GM21515 (cell line): ENCODE measurements at regions not wholly inside any gene's neighbourhood (a gene's known extent, or its start where the extent isn't known, plus 50 kb on each side); places are given as distances from the start of the nearest gene placed in this dataset.
"Not testable (repeated sequence)": the region's sequence is repeated elsewhere in the genome, so short reads cannot be mapped to it uniquely, and the experiment has no call there.

ENCODE experiments used
- ATAC-seq: cut with Tn5 transposase; IDR thresholded peaks from one replicate; pipeline ENCODE4 v1.9.1; 2021; ENCODE audit not compliant: unreplicated experiment

DNA sequence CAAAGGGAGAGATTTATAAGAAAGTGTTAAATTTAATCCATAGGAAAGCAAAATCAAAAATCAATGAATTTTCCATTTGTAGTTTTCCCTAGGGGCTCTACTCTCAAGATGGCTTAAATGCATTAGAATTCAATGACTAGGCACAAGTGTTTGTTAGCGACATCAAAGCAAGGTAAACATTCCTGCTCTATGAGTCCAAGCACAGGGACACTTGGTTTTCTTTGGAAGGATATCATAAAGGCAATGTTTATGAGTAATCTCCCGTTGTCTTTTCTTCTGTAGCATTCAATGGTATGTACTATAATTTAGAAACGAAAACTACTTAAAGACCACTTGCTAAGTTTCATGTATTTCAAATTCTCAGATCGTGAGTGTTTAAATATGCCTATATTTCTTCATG, 54.8 kb upstream of the ZNF717 start:
- ATAC-seq: not testable (repeated sequence)

DNA sequence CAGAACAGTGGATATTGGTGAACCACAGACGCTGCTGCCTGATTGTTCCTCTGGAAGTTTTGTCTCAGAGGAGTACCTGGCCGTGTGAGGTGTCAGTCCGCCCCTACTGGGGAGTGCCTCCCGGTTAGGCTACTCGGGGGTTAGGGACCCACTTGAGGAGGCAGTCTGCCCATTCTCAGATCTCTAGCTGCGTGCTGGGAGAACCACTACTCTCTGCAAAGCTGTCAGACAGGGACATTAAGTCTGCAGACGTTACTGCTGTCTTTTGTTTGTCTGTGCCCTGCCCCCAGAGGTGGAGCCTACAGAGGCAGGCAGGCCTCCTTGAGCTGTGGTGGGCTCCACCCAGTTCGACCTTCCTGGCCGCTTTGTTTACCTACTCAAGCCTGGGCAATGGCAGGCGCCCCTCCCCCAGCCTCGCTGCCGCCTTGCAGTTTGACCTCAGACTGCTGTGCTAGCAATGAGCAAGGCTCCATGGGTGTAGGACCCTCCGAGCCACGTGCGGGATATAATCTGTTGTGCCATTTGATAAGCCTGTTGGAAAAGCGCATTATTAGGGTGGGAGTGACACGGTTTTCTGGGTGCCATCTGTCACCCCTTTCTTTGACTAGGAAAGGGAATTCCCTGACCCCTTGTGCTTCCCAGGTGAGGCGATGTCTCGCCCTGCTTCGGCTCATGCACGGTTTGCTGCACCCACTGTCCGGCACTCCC, 65.1 kb upstream of the ZNF717 start:
- ATAC-seq: not testable (repeated sequence)

DNA sequence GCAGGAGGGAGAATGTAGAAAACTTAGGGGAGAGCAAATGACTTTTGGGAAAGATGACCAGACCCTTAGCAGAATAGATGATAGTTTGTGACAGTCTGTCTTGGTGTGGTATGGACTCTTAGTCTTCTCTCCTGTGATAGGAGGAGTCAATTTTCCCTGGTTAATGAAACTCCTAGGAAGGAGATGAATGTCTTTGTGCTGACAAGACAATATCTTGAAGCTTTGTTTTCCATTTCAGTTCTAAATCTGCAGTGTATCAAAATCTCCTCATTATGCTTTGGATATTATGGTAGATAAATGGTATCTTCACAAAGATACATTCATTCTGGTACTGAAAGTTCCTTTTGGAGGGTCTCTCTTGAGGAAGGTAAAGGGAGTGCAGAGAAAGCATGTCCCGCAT, 77.8 kb upstream of the ZNF717 start:
- no peak for ATAC-seq

DNA sequence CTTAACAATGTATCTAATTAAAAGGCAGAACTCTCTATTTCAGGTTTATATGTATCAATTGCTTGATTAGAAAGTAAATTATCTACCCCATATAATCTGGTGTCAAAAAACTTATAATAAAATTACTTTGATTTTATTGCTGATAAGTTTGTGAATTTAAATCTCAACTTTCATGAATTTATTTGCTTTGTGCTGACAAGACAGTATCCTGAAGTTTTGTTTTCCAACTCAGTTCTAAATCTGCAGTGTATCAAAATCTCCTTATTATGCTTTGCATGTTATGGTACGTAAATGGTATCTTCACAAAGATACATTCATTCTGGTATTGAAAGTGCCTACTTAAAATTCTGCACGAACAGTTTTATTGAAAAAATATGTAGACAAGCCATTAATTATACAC, 78.5 kb upstream of the ZNF717 start:
- ATAC-seq: no peak

DNA sequence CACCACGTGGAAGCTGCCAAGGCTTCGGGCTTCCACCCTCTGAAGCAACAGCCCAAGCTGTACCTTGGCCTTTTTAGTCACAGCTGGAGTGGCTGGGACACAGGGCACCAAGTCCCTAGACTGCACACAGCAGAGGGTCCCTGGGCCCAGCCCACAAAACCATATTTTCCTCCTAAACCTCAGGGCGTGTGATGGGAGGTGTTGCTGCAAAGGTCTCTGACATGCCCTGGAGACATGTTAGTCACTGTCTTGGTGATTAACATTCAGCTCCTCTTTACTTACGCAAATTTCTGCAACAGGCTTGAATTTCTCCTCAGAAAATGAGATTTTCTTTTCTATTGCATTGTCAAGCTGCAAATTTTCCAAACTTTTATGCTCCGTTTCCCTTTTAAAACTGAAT, 98.4 kb upstream of the ZNF717 start:
- ATAC-seq: not testable (repeated sequence)

DNA sequence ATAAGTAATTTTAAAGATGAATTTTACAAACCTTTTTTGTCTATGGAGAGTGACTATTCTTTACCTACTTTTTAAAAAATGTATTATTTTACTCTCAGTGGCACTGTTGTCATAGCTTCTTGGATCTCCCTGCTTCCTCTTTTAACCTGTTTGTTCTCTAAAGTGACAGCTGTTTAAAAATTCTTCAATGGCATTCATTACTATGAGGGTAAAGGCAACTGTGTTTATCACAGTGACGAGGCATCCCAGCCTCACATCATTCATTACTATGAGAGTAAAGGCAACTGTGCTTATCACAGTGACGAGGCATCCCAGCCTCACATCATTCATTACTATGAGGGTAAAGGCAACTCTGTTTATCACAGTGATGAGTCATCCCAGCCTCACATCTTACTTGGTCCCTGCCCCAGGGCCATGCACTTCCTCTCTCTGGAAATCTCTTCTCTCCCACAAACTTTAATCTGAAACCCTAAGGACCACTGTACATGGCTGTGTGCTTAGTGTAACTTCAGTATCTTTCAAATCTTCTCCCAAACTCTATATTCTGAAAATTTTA, 101.7 kb upstream of the ZNF717 start:
- ATAC-seq: no peak

DNA sequence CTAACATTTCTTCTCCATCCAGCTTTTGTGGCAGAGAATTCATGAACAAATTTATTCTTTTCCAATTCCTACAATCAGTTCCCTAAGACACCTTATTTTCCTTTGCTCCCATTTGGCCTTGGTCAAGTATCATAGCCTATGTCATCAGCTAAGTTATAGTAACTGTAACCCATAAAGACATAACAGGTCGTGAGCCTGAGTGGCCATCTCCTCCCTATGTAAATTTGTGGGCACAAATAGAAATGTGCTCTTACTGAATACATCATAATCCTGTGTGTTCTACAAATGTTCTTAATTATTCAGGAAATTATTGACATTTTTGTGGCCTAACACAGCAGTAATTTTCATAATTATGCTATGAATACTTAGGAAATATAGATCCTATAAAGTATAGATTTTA, 108.9 kb upstream of the ZNF717 start:
- ATAC-seq: no peak

DNA sequence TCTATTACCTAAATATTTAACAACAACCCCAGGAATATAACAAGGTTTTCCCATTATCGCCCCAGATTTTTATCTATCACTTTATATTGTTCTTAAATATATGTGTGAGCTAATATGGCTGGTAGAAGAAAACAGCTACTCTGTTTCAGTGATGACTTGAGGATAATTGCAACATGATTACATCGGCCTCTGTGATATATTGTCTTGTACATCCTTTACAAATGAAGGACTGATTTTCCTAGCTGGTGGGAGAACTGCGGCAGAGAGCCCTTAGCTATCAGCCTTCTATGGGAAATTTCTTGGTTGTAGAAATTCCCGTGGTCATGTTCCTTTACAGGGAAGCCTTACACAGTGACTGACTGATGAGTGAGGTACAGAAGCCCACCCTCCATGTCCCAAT, 110.9 kb upstream of the ZNF717 start:
- no peak for ATAC-seq

DNA sequence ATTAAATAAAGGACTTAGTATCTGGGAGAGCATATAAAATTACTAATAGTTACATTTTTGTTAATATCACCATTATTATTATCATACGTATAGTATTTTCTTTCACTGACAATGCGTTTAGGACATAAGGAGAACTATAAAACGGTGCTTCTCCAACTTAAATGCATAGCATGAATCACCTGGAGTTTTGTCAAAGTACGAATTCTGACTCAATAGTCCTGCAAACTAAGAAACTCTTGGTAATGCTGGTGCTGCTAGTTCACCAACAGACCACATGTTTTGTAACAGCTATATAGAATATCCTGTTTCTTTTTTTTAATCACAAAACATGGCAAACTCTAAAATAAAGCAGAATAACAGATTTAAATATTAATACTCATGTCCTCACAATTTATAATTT, 116.1 kb upstream of the ZNF717 start:
- ATAC-seq: not testable (repeated sequence)

DNA sequence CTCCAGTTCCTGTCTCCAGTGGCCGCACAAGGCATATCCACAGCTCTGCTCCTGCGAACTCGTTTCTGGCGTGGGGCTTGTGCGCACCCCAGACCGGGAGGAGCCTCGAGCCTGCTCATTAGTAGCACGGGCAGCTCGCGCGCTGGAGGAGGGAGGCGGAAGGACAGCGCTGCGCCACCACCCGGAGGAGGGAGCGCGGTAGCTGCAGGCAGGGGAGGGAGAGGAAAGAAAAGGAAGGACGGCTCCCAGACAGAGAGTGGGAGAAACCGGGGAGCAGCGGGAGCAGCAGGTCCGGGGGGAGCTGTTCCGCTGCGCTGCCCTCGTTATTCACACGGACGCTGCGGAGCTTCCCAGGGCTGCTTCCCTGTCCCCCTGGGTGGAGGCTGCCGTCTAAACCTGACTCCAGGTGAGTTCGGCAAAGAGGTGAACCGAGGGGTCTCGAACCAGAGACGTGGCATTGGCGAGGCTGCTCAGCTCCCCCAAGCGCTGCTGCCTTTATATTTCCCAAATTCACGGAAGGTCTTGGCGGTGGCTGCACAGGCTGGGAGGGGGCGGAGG, 121.3 kb upstream of the ZNF717 start:
- ATAC-seq: no peak

DNA sequence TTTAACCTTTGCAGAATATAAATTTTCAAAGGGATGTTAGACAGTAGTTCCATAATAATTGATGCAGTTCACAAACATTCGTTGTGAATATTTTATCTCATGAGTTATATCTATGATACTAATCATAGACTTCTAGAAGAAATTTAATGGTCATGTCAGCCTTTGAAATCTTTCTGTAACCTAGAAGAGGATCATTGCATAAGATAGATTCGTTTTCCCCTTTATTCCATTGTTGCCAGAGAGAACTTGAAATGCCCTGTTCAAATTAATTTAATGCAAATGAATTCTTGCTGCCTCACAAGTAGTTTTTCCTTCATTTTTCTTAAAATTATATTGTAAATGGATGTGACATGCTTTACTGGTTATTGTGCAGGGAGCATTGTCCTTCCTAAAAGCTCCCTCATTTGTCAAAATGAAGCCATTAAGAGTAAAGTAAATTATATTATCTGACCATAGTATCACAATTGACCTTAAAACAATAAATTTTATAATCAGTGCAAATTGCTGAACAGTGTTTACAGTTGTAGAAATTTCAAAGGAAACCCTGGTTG, 128.5 kb upstream of the ZNF717 start:
- ATAC-seq: no peak

DNA sequence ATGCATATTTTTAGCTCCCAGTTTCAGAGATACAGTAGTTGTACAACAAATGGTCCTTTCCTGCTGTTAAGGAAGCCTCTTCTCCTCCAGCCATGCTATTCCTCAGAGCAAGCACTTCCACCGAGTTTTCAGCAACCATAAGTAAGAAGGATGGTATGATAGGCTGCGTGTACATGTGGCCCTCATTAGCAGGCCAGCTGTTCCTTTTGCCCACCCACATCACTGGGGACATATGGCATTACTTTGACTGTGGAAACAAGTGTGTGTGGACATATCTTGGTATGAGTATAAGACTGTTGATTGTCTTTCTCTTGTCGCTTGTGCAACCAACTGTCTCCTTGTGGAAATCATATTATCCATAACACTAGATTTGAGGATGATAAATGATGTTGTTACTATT, 129.4 kb upstream of the ZNF717 start:
- ATAC-seq: not testable (repeated sequence)

DNA sequence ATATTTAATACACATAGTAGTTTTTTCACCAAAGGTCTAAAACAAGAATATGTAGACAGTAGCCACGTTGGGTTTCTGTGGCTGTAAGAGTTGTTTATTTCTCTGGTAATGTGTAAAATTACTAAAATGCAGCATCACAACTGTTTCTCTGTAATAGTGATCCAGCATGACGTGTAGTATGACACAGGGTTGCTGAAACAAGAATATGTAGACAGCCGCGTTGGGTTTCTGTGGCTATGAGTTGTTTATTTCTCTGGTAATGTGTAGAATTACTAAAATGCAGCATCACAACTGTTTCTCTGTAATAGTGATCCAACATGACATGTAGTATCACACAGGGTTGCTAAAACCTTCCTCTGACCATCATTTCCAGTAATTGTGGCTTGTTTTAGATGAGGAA, 153.6 kb upstream of the ZNF717 start:
- no peak for ATAC-seq

DNA sequence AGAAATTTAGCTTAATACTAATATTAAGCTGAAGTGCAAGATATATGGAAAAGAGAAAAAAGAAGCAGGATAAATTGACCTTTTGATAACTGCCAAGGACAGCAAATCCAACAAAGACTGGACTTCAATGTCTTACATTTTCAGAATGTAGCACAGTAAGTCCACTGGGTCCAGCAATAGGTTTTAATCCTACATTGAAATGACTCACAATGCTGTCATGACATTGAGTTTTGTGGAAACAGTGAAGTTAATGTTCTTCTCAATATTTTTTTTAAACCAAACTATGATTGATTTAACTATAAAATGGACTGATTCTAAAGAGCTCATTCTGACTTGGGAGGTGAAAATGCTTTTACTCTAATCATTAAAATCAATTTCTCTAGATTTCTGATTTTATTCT, 166.6 kb upstream of the ZNF717 start:
- ATAC-seq: no peak

DNA sequence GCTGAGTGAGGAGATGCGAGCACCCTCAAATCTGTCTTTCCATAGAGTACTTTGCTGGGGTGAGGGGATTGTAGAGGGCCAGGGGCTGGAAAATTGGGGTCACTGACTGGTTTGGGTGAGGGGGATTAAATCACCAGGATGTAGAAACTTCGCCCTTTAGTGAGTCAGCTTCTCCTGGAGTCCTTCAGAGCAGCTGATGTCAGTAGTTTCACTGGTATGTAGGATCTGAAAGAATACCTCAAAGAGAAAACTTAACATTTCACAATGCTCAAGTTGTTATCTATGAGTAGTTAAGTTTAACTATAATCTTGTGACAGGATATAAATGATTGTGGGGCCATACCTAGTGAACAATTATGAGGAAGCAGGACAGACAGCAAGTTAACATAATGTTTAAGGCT, 174.7 kb upstream of the ZNF717 start:
- ATAC-seq: not testable (repeated sequence)

DNA sequence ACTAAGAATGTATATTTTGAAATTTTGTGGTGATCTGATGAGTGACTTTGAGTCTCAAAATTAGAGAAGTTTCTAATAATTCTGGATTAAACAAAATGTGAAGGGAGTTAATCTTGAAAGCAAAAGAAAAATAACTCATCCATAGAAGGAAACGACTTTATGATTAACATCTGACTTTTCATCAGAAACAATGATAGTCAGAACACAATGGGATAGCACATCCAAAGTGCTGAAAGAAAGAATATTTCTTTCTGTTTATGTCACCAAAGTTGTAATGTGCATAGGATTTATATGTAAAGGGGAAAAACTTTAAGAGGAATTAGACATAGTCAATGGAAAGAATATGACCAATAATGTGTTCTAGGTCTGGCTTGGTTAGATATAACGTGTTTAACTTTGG, 176.7 kb upstream of the ZNF717 start:
- ATAC-seq: not testable (repeated sequence)

DNA sequence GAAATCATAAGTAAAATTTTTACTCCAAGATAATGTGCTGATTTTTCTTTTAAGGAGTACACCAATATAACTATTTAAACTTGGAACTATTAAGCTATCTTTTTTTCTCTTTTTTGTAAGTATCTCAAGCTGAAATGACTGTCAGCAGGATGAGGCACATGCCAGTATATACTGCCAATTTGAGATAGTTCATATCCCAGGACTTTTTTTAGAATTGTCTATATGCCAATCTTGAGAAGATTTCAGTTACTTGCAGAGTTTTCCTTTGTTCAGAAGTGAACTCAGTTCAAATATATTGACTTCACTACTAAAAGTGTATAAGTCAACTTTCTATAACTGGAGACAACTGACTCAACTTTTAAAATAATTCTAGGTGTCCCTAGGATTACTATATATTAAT, 181.7 kb upstream of the ZNF717 start:
- ATAC-seq: no peak

DNA sequence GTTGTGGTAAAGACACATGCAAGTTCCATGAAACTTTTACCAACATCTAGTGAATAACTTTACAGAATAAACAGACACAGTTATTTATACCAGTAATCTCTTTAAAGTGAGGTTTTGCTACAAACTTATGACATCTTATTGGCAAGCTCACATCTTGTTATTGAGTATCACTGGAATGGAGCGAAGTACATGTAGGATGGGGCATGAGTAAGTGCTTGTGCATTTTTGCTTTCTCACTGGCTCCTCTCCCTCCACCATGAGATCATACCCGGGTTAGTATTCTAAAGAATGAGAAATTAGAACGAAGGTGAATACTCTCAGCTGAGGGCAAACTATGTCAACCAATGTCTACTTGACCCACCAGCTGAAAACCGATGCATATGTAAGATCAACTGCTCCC, 193.3 kb upstream of the ZNF717 start:
- ATAC-seq: no peak

DNA sequence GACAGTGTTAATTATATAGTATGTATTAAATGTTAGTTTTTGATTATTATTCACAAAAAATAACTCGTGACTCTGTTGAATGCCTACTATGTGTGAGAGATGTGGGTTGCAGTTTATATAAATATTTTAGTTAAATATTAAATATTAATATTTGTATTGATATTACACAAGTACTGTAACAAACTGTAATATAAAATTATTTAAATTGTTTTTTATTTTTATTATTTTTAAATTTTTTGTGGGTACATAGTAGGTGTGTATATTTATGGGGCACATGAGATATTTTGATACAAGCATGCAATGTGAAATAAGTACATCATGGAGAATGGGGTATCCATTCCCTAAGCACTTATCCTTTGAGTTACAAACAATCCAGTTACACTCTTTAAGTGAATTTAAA, 196.1 kb upstream of the ZNF717 start:
- ATAC-seq: no peak

DNA sequence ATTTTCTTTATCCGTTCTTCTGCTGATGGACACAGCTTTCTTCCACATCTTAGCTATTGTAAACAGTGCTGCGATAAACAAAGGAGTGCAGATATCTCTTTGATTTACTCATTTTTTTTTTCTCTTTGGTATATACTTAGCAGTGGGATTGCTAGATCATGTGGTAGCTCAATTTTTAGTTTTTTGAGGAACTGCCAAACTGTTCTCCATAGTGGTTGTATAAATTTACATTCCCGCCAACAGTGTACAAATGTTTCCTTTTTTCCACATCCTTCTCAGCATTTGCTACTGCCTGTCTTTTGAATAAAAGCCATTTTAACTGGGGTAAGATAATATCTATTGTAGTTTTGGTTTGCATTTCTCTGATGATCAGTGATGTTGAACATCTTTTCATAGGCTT, 196.8 kb upstream of the ZNF717 start:
- ATAC-seq: no peak

DNA sequence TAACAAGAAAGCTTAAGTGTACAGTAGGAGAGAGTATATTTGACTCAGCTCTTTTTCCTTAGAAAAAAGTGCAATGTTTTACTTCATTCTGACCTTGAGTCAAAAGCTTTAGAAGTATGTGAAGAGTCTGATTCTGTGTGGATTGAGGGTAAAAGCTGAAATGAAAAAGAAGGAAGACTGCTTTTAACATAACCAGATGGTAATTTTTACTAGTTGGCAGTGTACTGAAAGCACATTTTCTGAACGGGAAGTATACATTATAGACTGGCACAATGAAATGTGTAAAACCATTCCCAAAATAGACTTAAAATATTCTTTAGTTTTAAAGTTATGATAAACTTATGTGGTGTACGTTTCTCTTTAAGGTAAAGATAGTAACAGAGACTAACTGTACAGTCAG, 197.8 kb upstream of the ZNF717 start:
- ATAC-seq: no peak

DNA sequence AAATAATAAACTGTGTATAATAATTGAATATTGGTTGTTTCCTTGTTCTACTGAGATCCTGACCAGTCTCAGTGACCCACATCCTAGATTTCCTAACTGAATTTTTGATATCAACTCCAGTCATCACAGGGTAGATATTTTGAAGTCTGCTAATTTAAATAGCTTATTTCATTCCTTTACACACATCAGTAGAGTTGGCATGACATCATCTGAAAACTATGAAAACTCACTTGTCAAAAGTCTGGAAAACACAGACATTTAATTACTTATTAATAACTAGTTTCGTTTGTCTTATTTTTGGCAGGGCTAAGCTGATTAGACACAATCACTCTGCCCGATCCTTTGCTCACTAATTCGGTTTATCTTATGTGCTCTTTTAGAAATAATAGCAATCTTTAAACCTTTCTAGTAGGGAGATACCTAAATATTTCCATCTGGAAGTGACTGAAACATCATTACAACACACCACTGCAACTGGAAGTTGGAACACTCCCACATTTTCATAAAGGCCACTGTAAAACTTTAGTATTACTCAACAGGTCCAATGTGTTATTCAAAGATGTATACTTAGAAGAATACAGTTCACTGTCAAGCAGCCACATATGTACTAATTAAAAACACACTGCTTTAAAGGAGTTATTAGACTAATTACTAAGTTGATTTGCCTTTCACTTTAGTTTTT, 198.4 kb upstream of the ZNF717 start:
- ATAC-seq: no peak
